Inflammatory macrophage treated with lipopolysaccharide for 1 hour (primary cell): ENCODE measurements at regions not wholly inside any gene's neighbourhood (a gene's known extent, or its start where the extent isn't known, plus 50 kb on each side); places are given as distances from the start of the nearest gene placed in this dataset.
"Not testable (repeated sequence)": the region's sequence is repeated elsewhere in the genome, so short reads cannot be mapped to it uniquely, and the experiment has no call there.

ENCODE experiments used
- DNase-seq, 2 donors: peaks; one replicate each; pipeline ENCODE4 v3.0.0-alpha.2; 2020 to 2022

DNA sequence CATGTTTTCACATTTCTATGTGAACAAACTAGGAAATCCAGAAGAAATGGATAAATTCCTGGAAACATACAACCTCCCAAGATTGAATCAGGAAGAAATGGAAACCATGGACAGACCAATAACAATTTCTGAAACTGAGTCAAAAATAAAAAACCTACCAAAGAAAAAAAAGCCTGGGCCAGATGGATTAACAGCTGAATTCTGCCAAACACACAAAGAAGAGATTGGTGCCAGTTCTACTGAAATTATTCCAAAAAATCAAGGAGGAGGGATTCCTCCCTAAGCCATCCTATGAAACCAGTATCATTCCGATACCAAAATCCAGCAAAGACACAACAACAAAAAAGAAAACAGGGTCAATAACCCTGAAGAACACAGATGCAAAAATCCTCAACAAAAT lies 166.9 kb upstream of the FBXL7 start:
- no peak for DNase-seq

DNA sequence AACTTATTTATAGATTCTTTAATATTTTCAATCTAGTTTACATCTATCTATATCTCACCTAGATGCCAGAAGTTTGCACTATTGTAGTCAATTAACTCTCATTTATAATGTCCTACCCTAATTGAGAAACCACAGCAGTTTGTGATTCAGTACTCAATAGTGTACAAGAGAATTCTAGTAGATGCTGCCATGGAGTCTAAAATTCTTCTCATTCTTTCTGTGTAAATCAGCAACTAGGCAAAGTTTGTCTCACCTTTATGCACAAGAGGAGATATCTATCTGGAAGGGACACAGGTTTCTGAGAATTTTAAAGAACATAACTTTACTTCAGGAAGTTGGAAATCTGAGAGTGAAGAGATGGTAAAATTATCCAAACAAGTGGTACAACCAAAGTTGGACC lies 173.0 kb upstream of the FBXL7 start:
- no peak for DNase-seq

DNA sequence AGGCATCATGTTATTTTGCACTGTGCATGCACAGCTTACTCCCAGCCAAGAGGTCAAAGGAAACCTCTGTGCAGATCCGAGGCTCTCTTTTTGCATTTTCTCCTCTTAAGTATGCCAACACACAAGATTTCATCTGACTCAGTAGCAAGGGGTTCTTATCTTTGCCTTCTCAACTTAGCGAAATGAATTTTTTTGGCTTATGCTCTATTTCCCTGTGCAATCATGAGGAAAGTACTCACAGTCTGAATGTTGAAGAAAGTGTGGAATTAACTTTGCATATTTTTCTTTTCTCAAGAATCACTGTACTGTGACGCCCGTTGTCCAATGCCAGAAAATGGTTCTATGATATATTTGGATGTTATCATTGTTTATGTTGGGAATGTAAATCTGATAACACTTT lies 173.5 kb upstream of the FBXL7 start:
- DNase-seq, result no peak

DNA sequence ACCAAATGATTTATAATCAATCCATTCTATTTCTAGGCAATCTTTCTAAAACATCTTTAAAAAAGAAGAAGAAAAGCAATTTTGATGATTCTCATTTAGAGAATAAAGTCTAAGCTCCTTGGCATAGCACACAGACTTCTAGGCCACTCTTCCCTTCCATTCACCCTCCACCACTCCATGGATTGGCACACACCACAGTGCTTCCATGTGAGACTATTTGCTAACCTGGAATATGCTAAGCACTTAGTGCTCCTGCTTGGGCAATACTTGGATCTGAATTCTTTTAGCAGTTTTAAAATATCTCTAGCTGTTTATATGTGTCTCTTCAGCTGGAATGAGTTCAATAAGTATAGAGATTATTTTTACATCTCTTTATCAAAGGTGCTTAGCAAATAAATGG lies 177.6 kb upstream of the FBXL7 start:
- no peak for DNase-seq

DNA sequence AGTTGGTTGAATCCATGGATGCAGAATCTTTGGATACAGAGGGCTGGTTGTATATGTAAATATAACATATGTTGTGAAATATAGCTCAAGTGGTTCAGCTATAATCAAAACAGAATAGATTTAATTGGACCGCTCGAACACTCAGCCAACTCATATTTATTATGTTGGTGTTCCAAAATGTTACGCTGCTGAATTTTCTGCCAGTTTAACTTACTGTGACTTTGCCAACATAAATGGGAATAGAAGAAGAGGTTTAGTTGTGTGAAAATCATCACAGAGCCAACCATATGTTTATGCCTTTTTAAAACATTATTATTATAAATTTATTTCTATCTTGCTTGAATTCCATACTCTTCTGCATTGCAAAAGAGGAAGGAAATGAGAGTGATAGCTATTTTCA lies 178.2 kb upstream of the FBXL7 start:
- no peak for DNase-seq

DNA sequence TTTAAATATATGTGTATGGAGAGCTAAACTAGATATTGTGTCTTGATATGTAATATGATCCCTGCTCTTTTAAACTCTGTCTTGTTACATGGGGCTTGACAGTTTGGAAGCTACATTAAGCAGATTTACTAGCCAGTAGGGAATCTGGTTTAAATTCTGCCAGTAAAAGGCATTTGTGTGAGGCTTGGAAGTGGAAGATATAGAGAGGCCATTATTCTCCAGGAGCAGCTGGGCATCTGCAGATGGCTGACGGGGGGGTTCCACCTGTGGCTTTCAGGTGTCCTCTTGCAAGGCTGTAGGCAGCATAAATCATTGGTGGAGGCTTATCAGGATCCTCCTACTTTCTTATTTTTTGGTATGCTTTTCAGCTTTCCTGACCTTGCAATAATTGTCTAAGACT lies 179.1 kb upstream of the FBXL7 start:
- DNase-seq, result no peak

DNA sequence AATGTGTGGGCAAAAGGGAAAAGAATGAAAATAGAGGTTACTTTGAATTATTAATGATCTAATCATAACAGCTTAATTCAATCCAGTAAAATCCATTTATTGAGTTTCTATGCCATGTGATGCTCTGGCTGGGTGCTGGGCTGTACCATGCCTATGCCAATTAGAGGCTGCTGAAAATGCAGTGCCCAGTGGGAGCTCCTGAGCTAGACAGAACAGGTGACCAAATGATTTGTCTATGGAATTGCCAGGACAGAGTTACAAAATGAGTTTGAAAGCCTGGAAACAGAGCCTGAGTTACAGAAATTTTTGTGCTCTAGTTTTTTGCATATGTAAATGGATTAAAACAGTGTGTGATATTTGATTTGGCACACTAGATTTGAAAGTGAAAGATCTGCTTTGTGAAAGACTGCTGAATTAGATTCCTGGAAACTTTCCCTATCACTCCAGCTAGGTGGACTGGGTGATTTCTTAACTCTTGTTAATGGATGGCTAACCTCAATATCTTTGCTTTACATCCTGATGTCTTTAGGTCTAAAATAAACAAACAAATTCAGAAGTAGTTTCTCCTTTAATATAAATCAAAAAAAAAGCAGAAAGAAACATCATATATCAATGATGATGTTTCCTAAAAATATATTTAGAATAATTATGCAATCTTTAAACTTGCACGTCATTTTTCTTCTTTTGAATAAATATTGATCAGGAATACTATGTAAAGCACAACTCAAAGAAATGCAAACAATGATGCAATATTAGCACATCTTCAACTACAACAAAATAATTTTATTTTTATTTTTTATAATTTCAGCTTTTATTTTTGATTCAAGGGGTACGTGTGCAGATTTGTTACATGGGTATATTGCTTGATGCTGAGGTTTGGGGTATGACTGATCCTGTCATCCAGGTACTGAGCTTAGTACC lies 194.8 kb upstream of the FBXL7 start:
- DNase-seq, result no peak

DNA sequence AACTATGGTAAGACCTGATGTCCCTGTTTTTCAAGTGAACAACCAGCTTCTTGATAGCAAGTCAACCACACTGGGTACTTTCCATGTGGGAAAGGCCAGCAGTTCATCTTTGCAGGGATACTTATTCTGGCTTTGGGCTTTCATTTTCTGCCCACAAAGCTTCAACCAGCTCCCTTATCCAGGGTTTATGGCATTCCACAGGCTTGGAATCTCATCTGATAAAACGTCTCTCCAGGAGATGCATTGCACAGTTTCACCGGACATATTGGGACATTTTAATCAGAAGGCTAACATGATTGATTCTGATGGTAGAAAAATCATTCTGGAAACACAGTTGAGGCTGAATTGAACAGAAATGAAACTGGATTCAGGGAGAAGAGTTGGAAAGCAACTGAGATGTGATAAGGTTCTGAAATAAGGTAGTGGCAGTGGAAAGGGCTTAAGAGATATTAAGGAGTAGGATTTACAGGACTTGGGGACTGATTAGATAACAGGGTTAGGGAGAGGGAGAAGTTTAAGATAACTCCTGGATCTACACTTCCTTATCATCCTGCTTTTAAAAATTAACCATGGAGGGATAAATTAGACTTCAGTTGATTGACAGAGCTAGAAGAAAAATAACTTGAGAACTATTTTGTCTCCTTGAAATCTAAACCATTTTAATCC lies 195.8 kb upstream of the FBXL7 start:
- DNase-seq, result no peak

DNA sequence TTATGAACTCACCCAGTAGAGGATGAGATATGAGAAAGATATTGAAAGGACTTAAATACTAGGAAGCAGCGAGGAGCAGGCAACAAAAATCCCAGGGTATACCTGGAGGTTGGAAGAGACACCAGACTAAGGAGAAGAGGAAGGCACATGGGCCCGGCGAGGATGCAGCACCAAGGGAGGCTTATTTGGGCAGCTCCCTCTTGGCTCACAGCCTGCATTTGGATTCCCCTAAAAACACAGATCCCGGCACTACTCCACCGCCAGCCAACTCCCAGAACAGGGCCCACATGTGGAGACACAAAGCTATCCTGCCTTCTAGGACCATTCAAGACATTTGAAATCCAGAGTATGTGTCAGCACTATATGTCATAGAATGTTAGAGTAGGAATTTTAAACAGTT lies 199.8 kb upstream of the FBXL7 start:
- DNase-seq, result no peak

DNA sequence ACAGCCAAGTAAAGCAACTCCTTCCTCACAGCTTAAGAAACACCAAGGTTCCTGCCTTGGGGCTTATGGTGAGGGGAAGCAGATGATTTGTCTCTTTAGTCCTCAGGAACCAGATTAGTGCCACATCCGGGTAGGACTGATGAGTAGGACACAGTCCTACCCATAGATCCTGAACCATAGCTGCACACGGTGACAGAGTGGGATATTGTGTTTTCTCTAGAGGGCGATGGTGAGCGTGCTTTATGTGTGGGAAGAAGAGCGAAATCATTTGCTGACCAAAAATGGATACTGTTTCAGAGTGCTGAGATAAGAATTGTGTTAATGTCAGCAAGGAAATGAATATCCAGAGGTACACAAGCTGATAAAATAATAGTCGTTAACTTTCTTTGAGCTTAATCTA lies 209.0 kb upstream of the FBXL7 start:
- DNase-seq, result no peak

DNA sequence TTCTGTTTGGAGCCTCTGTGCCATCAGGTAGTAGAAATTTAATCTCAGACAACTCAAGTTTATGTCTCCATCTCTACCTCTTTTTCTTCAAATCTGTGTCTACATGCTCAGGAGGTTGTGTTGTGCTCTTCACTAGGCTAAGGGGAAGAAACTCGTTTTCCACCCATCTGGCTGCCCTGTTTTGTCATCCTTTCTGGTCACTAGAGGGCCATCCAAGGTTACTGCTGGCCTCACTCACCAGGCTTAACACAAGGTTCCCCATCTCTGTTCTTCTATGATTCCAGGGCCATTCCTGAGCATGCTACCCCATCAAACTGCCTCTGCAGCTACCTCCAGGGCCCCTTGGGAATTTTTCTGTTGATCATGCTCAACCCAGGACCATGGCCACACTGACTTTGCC lies 213.3 kb upstream of the FBXL7 start:
- DNase-seq, result no peak

DNA sequence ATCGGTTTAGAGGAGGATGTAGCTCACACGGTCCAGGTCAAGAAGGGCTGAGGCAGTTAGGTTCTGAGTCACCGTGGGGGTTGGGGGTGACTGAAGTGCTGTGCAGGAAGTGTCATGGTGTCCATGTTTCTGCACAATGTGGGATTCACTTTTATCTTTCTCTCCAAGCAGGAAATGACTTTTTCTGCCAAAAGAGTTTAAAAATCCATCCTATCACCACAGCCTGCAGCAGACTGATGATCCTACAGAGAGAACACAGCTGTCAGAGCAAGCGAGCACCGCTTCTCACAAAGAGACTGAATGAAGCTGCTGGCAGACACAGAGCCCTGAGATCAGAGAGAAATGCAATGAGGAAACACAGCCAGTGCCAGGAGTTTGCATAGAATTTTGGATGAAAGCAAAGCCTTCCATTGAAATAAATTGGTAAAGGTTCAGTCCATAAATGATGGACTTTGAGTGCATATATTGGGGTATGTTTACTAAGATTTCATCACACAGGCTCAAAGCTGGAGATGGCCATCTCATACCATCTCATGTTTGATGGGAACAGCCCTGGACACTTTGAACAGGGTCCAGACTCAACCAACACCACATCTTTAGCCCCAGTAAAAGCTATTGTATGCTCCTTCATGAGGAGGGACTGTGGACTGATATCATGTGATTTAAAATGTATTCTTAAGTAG lies 213.9 kb upstream of the FBXL7 start:
- DNase-seq, result no peak

DNA sequence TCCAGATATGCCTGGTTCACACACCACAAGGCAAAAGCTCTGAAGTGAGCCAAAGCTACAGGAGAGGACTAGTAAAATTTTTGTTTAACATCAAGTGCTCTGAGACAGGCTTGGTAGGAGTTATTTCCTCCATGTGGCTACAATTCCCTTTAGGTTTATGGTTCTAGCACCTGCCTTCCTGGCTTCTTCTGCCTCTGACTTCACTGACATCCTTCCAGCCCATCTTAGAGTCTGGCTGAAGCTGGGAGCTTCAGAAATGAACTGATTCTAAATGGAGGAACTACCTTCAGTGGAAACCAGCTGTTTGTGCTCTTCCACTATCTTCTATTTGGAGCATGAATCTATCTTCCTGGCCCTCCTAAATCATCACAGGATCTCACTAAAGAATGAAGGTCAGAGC lies 215.3 kb upstream of the FBXL7 start:
- DNase-seq, result no peak

DNA sequence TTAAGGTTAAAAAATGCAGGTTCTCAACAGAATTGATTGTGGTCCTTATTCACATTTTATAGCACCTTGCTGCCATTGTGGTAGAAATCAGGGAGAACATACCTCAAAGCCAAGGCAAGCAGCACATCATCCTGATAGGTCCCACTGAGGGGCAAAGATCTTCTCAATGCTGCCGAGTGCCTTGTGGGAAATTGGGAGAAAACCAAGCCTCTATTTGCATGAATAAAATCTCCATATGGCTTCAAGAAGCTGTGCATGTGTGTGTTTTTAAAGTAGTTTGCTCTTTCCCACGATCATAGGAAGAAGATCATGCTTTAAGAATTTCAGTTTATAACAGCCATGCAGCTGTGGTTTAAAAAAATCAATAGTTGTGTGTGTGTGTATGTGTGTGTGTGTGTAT lies 216.9 kb upstream of the FBXL7 start:
- no peak for DNase-seq

DNA sequence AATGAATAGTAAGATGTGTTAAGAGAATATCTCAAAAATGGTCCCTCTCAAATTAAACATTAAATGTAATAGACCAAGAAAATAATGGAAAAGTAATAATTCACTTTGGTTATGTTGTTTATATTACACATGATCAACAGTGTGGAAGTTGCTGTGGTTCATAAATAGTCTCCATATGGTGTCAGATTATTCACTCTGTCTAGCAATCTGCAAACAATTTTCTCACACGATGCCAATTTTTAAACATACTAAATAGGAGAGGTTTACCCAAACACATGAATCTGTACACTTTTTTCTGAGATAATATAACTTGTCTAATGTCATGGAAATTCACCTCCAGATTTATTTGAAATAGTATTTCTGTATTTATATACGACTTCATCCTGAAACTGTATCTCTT lies 217.4 kb upstream of the FBXL7 start:
- DNase-seq, result no peak

DNA sequence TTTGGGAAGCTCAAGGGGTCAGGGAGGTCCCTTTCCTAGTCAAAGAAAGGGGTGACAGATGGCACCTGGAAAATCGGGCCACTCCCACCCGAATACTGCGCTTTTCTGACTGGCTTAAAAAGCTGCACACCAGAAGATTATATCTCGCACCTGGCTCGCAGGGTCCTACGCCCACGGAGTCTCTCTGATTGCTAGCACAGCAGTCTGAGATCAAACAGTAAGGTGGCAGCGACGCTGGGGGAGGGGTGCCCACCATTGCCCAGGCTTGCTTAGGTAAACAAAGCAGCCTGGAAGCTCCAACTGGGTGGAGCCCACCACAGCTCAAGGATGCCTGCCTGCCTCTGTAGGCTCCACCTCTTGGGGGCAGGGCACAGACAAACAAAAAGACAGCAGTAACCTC lies 228.4 kb upstream of the FBXL7 start:
- not testable (repeated sequence) for DNase-seq

DNA sequence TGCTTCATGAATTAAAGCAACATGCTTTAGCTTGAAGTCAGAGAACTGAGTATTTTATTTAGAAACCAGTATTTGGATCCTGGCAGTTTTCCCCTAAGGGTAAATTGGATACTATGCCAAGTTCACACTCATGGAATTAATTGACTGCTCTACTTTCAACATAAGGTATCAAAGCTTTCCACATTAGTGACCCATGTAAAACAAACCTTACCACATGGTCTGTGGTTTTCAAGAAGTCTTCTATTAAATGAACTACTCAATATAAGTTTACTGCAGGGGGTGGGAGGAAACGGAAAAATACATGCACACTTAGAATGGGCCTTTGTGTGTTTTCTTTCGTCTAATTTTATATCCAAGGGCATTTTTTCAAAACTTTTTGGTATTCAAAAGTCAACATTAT lies 232.0 kb upstream of the FBXL7 start:
- no peak for DNase-seq

DNA sequence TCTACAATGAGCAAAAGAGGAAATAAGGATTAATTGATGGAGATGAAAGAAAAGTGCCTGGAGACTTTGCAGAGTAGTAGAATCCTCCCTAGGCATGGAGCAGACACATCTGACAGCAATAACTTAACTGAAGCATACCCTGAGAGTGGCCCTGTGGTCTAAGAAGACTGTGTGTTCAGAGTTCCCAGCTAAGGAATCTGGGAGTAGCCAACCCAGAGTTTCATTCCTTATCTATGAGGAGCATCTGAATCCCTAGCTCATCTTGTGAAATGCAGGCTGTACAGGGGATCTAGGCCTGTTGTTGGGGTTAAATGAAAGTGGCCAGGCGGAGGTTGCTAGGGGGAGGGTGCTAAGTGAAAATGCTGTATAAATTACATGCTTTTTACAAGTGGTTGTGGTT lies 233.1 kb upstream of the FBXL7 start:
- no peak for DNase-seq

DNA sequence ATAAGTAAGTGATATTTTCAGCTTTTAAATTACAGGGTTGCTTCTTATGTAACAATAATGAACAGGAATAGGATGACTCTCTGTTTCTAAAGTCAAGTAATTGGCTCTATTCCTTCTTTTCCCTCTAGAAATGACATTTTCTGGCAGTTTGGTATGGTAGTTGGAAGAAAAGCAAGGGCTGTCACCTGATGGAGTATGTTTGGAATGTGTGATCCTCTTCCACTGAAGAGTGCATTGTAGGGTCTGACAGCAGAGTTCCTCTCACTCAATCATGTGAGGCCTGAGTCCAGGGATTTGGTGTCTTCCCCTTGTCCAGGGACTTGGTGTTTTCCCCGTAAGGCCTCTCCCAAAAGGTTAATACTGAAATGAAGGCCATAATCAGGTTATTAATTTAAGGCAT lies 233.8 kb upstream of the FBXL7 start:
- no peak for DNase-seq

DNA sequence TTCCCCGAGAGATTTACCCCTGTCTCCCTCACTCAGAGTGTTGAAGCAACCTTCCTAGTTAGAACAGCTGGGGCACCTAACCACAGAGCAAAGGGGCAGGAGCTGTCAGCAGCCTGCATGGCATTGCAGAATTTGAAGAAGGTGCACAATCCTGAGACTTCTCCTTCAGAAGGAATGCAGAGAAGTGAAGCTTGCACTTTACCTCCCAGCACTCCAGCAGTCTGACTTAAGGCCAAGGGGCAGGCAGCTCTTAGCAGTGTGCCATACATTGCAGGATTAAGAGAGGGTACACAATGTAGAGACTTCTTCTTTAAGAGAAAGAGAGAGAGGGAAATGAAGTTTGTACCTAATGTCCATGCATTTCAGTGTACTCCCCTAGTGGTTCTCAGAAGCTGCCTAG lies 236.0 kb upstream of the FBXL7 start:
- no peak for DNase-seq

DNA sequence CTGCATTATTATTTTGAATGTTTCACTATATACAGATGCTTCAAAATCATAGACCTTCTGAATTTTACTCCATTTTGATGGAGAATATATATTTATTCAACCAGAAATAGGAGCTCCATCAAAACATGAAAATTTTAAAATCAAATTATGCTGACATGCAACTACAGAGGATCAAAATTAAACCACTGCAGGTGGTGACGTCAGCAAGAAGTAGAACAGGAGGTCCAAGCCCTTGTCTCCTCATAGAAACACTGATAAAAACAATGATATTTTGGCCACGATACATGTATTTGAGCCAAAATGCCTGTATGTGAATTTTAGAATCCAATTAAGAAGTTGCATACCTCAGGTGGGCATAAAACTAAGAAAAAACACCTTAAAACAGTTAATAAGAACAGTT lies 236.6 kb upstream of the FBXL7 start:
- DNase-seq, result no peak

DNA sequence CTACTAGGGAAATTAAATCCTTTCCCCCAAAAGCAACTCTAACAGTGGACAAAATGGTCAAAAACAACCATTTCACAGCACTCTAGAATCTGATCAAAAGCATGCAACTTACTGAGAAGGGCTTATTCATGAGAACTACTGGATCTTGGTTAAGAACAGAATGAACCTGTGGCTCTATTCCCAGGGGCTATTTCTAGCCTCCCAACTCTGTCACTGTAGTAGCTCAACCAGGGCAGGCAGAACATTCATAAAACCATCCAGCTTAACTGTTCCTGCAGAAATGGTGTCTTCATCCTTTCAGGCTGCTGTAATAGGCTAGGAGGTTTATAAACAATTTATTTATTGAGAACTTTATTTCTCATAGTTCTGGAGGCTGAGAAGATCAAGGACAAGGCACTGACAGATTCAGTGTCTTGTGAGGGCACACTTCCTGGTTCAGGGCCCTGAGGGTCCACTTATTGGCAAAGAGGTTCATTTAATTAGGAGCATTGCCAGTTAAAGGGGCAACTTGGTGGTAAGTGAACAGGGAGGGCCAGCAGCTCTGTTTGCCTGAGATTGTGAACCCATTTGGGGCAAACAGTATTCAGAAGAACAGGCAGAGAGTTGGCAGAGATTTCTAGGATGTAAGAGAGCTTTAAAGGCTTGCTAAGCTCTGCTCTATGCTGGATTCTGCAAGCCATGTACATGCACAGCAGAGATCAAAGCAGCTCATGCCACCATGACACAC lies 238.5 kb upstream of the FBXL7 start:
- DNase-seq, result no peak
